ENCODE measurements at regions not wholly inside any gene's neighbourhood (a gene's known extent, or its start where the extent isn't known, plus 50 kb on each side); places are given as distances from the start of the nearest gene placed in this dataset.

GRCh38 chr2:108148555-108148954 lies 91.2 kb upstream of the SULT1C3 start:
- TF ChIP-seq EZH2 (IDR thresholded peaks at IDR 0.05; ENCODE audit: borderline replicate concordance, low read depth, low read length, poor library complexity, severe bottlenecking) (no peak), CTCF (conservative IDR thresholded peaks at IDR 0.05; ENCODE audit: low read depth, low read length) (no peak)
- intact Hi-C loops (cut with micrococcal nuclease; ENCODE audit: unreplicated experiment): no loop called here
- no peaks in the 10 kb centered on the region for H3K36me3 ChIP-seq (ENCODE audit: insufficient read depth, low read length, poor library complexity, severe bottlenecking)
- no peak overlapping the region for H3K27ac ChIP-seq (ENCODE audit: low read depth, low read length, poor library complexity, severe bottlenecking)
- no peaks in the 10 kb centered on the region for H3K4me1 ChIP-seq (ENCODE audit: insufficient read depth, low read length, poor library complexity, severe bottlenecking)
- CTCF ChIA-PET: no interaction called here
- POLR2A ChIA-PET (ENCODE audit: low non-redundant PET): no interaction called here
- no peaks in the 10 kb centered on the region for H3K27me3 ChIP-seq (replicated peaks; ENCODE audit: insufficient read depth, low read depth, low read length, poor library complexity)
- no TSS peak for BruUV-seq (replicated peaks)
- no peak overlapping the region for H3K4me3 ChIP-seq (ENCODE audit: low read depth, low read length, poor library complexity, severe bottlenecking)
- no peaks in the 10 kb centered on the region for H3K9me3 ChIP-seq (ENCODE audit: low read depth, low read length, poor library complexity, severe bottlenecking)
- DNase-seq (ENCODE audit: low spot score): no peak

- CTCF ChIA-PET: no interaction called here
- no peak for DNase-seq (ENCODE audit: low spot score)
- H3K27ac ChIP-seq (ENCODE audit: low read depth, low read length, poor library complexity, severe bottlenecking): no peak overlapping the region
- H3K36me3 ChIP-seq (ENCODE audit: insufficient read depth, low read length, poor library complexity, severe bottlenecking): no peaks in the 10 kb centered on the region
- BruUV-seq (replicated peaks): no TSS peak
- H3K9me3 ChIP-seq (ENCODE audit: low read depth, low read length, poor library complexity, severe bottlenecking): no peaks in the 10 kb centered on the region
- POLR2A ChIA-PET (ENCODE audit: low non-redundant PET): no interaction called here
- no peak for TF ChIP-seq CTCF (conservative IDR thresholded peaks at IDR 0.05; ENCODE audit: low read depth, low read length)
- no peak for TF ChIP-seq EZH2 (IDR thresholded peaks at IDR 0.05; ENCODE audit: borderline replicate concordance, low read depth, low read length, poor library complexity, severe bottlenecking)
- H3K27me3 ChIP-seq (replicated peaks; ENCODE audit: insufficient read depth, low read depth, low read length, poor library complexity): no peaks in the 10 kb centered on the region
- intact Hi-C loops (cut with micrococcal nuclease; ENCODE audit: unreplicated experiment): no loop called here
- no peak overlapping the region for H3K4me3 ChIP-seq (ENCODE audit: low read depth, low read length, poor library complexity, severe bottlenecking)
- H3K4me1 ChIP-seq (ENCODE audit: insufficient read depth, low read length, poor library complexity, severe bottlenecking): no peaks in the 10 kb centered on the region
These were observed 85.3 kb upstream of the SULT1C3 start for GRCh38 chr2:108154366-108155061.

GRCh38 chr2:108161298-108161697 lies 78.5 kb upstream of the SULT1C3 start:
- no peaks in the 10 kb centered on the region for H3K36me3 ChIP-seq (ENCODE audit: insufficient read depth, low read length, poor library complexity, severe bottlenecking)
- H3K4me3 ChIP-seq (ENCODE audit: low read depth, low read length, poor library complexity, severe bottlenecking): no peak overlapping the region
- TF ChIP-seq CTCF (conservative IDR thresholded peaks at IDR 0.05; ENCODE audit: low read depth, low read length): no peak
- no peak for TF ChIP-seq EZH2 (IDR thresholded peaks at IDR 0.05; ENCODE audit: borderline replicate concordance, low read depth, low read length, poor library complexity, severe bottlenecking)
- H3K27ac ChIP-seq (ENCODE audit: low read depth, low read length, poor library complexity, severe bottlenecking): no peak overlapping the region
- no peaks in the 10 kb centered on the region for H3K4me1 ChIP-seq (ENCODE audit: insufficient read depth, low read length, poor library complexity, severe bottlenecking)
- CTCF ChIA-PET: no interaction called here
- no peaks in the 10 kb centered on the region for H3K27me3 ChIP-seq (replicated peaks; ENCODE audit: insufficient read depth, low read depth, low read length, poor library complexity)
- intact Hi-C loops (cut with micrococcal nuclease; ENCODE audit: unreplicated experiment): no loop called here
- no peaks in the 10 kb centered on the region for H3K9me3 ChIP-seq (ENCODE audit: low read depth, low read length, poor library complexity, severe bottlenecking)
- BruUV-seq (replicated peaks): no TSS peak
- POLR2A ChIA-PET (ENCODE audit: low non-redundant PET): no interaction called here
- DNase-seq (ENCODE audit: low spot score): no peak

All from A673 (cell line).